GM21737 (cell line): ENCODE measurements at regions not wholly inside any gene's neighbourhood (a gene's known extent, or its start where the extent isn't known, plus 50 kb on each side); places are given as distances from the start of the nearest gene placed in this dataset.

Experiments
- ATAC-seq: cut with Tn5 transposase; IDR thresholded peaks from one replicate; pipeline ENCODE4 v1.9.1; 2021; ENCODE audit warnings: mild to moderate bottlenecking, moderate library complexity; ENCODE audit not compliant: unreplicated experiment

- no peak for ATAC-seq
These were observed 86.9 kb upstream of the NWD2 start for GRCh38 chr4:37157476-37158167.

DNA sequence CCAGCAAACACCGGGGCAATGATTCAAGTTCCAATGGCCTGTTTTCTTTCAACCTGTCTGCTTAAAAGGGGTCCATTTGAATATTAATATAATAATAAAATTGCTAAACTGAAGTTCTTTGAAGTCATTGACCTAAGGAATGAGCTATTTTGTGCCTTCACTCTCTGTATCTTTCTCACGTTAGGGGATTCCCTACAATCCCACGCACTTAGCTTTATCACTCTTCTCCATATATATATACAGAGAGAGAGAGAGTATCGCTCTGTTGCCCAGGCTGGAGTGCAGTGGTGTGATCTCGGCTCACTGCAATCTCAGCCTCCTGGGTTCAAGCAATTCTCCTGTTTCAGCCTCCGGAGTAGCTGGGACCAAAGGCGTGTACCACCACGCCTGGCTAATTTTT, 83.9 kb upstream of the NWD2 start:
- ATAC-seq = no peak

DNA sequence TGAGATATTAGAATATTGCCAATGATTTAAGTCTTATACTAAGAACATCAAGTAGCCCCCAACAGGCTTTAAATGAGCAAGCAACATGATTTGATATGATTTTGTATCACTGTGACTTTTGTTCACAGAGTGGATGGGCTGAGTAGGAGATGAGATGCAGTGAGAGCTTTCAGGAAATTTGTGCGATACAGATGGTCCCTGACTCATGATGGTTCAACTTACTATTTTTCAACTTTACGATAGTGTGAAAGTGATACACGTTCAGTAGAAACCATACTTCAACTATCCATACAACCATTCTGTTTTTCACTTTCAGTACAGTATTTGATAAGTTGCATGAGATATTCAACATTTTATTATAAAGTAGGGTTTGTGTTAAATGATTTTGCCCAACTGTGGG, 78.7 kb upstream of the NWD2 start:
- no peak for ATAC-seq

DNA sequence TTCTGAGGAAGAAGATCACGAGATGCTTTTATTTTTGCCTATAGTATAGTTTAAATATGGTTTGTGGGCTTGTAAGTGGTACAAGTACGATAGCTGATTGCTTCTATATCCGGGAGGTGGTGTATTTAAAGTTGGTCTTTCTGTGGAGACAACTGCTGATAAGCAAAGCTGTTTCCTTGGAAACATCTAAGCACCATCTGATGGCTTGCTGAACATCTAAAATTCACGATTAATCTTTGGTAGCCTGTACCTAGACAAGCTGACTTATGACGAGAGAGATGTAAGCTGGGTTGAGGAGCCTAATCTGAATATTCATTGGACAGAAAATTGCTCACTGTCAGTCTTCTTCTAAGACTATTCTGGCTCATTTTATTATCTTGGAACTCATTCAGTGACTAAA, 74.6 kb upstream of the NWD2 start:
- no peak for ATAC-seq

GRCh38 chr4:37188100-37188499, 56.4 kb upstream of the NWD2 start:
- no peak for ATAC-seq
